Immature natural killer cell (primary cell): ENCODE measurements at regions not wholly inside any gene's neighbourhood (a gene's known extent, or its start where the extent isn't known, plus 50 kb on each side); places are given as distances from the start of the nearest gene placed in this dataset.

ENCODE experiments used
- DNase-seq, 3 donors: peaks; one replicate each; pipeline ENCODE4 v3.0.0; 2022; ENCODE audit warnings: mixed read lengths in 1 of 3
- H3K27ac Mint-ChIP-seq, 6 donors: one replicate each; pipeline ENCODE4 v1.8.0; 2020; ENCODE audit warnings: mixed read lengths in 6 of 6, mild to moderate bottlenecking in 5 of 6, inconsistent platforms in 4 of 6, moderate library complexity in 3 of 6
- H3K27me3 Mint-ChIP-seq, 3 donors: one replicate each; pipeline ENCODE4 v1.8.0; 2020 to 2021; ENCODE audit warnings: low read depth in 3 of 3, mild to moderate bottlenecking in 3 of 3, mixed read lengths in 3 of 3, moderate library complexity in 3 of 3, inconsistent platforms in 1 of 3
- H3K36me3 Mint-ChIP-seq, 3 donors: one replicate each; pipeline ENCODE4 v1.8.0; 2020; ENCODE audit warnings: mixed read lengths in 3 of 3, inconsistent platforms in 2 of 3, mild to moderate bottlenecking in 2 of 3
- H3K4me1 Mint-ChIP-seq, 2 donors: one replicate each; pipeline ENCODE4 v1.8.0; 2020; ENCODE audit warnings: inconsistent platforms in 2 of 2, mild to moderate bottlenecking in 2 of 2, mixed read lengths in 2 of 2, moderate library complexity in 1 of 2
- H3K4me3 Mint-ChIP-seq, 5 donors: one replicate each; pipeline ENCODE4 v1.8.0; 2020; ENCODE audit warnings: mild to moderate bottlenecking in 5 of 5, mixed read lengths in 5 of 5, inconsistent platforms in 3 of 5, moderate library complexity in 3 of 5
- H3K9me3 Mint-ChIP-seq, 6 donors: one replicate each; pipeline ENCODE4 v1.8.0; 2020; ENCODE audit warnings: mild to moderate bottlenecking in 6 of 6, mixed read lengths in 6 of 6, inconsistent platforms in 4 of 6, moderate library complexity in 3 of 6

DNA sequence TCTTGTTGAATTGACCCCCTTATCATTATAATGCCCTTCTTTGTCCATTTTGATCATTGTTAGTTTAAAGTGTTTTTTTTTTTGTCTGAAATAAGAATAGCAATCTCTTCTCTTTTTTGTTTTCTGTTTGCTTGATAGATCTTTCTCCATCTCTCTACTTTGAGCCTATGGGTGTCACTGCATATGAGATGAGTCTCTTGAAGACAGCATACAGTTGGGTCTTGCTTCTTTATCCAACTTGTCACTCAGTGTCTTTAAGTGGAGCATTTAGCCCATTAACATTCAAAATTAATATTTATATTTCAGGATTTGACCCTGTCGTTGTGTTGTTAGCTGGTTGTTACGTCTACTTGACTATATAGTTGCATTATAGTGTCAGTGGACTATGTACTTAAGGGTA is 135.4 kb downstream of the HMHB1 start:
- no peak overlapping the region for H3K4me3 Mint-ChIP-seq
- DNase-seq = no peak
- H3K27me3 Mint-ChIP-seq = peaks cover 6 to 10% (median 6%) of the 10 kb centered on the region in 3 donors
- H3K4me1 Mint-ChIP-seq = no peaks in the 10 kb centered on the region
- H3K27ac Mint-ChIP-seq = no peak overlapping the region
- H3K36me3 Mint-ChIP-seq = no peaks in the 10 kb centered on the region
- peaks cover 8 to 23% (median 13%) of the 10 kb centered on the region in 6 donors for H3K9me3 Mint-ChIP-seq

DNA sequence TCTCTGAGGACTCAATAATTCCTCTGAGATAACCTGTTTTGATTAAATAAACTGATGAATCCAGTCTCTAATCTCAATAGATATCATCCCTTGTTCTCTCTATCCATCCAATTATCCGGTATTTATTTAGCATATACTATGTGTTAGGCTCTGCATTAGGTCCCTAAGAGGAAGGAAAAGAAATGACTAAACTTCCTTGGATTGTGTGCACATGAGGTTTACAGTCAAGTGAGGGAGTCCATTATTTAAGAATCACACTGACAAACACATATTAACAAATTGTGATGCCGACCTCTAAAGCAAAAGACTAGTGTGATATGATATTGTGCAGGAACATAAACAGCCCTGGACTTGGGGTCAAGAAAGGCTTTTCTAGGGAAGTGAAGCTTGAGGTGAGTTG is 140.8 kb downstream of the HMHB1 start:
- no peak for DNase-seq
- no peaks in the 10 kb centered on the region for H3K4me1 Mint-ChIP-seq
- H3K4me3 Mint-ChIP-seq = no peak overlapping the region
- H3K36me3 Mint-ChIP-seq = no peaks in the 10 kb centered on the region
- H3K27ac Mint-ChIP-seq = no peak overlapping the region
- peaks cover 0 to 10% (median 4%) of the 10 kb centered on the region in 6 donors for H3K9me3 Mint-ChIP-seq
- peaks cover 2 to 11% (median 7%) of the 10 kb centered on the region in 3 donors for H3K27me3 Mint-ChIP-seq

DNA sequence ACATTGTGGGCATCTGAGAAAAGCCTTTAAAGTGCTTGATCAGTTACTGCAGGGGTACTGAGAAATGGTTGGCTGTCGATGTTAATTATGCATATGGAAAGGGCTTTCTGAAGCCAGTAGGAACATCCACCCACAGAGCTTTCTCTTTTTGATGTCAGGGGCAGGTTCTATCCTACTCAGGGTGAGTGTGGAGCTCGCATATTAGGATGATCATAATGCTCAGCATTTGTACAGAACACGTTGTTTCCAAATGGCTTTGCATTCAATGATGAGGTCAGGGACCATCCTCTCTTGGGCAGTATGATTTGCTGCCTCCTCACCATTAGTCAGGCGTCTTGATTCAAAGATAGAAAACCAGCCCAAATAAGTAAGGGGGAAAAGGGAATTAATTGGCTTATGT is 141.9 kb downstream of the HMHB1 start:
- DNase-seq = no peak
- Mint-ChIP-seq H3K4me3 (no peak overlapping the region), H3K4me1 (no peaks in the 10 kb centered on the region), H3K36me3 (no peaks in the 10 kb centered on the region), H3K27ac (no peak overlapping the region), H3K9me3 (peaks cover 0 to 6% (median 2%) of the 10 kb centered on the region in 6 donors), H3K27me3 (peaks cover 2 to 10% (median 3%) of the 10 kb centered on the region in 3 donors)

DNA sequence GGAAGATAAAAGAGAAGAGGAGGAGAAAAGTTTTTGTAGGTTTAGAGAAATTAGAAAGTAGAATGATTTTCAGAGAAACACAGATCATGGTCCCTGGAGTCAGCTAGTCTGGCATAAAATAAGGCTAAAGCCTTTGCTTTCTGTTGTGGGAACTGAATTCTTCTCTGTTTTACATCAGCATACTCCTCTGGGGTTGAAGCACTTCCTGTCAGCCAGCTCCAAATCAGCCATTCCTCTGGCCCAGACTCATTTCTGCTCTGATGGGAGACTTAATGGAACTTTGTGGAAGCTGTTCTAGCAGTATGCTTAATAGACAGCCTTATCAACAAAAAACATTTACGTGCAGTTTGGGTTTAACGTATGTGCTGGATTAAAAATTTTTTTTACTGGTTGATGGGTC is 143.2 kb downstream of the HMHB1 start:
- no peak for DNase-seq
- no peaks in the 10 kb centered on the region for H3K9me3 Mint-ChIP-seq
- H3K4me1 Mint-ChIP-seq = no peaks in the 10 kb centered on the region
- no peaks in the 10 kb centered on the region for H3K36me3 Mint-ChIP-seq
- H3K27ac Mint-ChIP-seq = no peak overlapping the region
- H3K4me3 Mint-ChIP-seq = no peak overlapping the region
- H3K27me3 Mint-ChIP-seq = peaks cover 2 to 8% (median 5%) of the 10 kb centered on the region in 3 donors

DNA sequence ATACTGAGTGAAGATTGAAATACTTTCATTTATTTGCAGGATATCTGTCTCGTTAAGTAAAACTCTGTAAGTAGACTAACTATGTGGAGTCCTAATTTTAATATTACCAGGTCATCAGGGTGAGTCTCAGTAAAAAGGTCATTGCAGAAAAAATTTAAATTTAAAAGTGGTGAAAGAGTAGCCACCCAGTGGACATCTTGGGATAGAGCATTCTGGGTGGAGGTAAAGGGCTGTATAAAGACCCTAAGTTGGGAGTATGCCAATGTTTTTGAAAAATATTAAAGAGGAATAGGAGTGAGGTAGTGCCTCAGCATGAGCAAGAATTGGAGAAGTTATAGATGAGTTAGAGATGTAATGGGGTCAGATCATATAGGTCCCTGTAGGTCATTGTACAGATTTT is 145.5 kb downstream of the HMHB1 start:
- Mint-ChIP-seq H3K27ac (no peak overlapping the region), H3K9me3 (no peaks in the 10 kb centered on the region), H3K4me3 (no peak overlapping the region), H3K27me3 (peaks cover 0 to 8% (median 7%) of the 10 kb centered on the region in 3 donors), H3K4me1 (no peaks in the 10 kb centered on the region), H3K36me3 (no peaks in the 10 kb centered on the region)
- no peak for DNase-seq

DNA sequence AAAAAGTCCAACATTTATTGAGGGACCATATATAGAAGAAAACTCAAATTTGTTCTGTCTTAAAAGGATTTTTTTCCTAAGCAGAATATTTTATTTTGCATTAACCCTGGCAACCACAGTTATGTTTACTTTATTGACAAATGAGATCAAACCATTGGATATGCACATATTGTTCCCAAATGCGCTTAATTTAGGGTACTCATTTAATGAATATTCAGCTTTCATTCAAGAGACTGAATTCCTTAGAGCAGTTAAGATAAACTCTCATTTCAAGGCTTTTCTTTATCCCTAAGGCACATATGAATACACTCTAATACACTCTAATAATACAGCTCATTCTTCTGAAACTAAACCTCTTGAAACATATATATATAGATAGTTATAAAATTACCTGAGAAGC is 150.2 kb downstream of the HMHB1 start:
- no peak for DNase-seq
- Mint-ChIP-seq H3K27me3 (peaks cover 0 to 8% (median 3%) of the 10 kb centered on the region in 3 donors), H3K27ac (no peak overlapping the region), H3K9me3 (no peaks in the 10 kb centered on the region), H3K4me1 (no peaks in the 10 kb centered on the region), H3K4me3 (no peak overlapping the region), H3K36me3 (no peaks in the 10 kb centered on the region)

DNA sequence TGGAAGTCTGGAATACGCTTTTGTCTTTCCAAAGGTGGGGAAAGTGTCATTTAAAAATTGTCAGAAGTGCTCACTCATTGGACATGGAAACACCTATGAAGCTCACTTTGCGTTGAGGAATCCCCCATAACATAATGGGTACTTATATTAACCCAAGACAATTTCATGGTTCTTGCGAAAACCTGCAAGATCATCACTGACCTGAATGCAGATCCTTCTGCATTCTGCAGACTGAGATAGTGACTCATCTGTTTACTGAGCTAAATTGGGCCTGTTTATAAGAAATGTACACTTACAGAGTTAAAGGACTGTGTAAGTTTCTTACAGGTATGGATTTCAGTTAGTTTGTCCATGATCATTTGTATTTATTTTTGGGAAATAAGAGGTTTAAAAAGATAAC is 153.0 kb downstream of the HMHB1 start:
- no peak for DNase-seq
- no peak overlapping the region for H3K27ac Mint-ChIP-seq
- no peaks in the 10 kb centered on the region for H3K36me3 Mint-ChIP-seq
- H3K4me1 Mint-ChIP-seq = no peaks in the 10 kb centered on the region
- no peak overlapping the region for H3K4me3 Mint-ChIP-seq
- peaks cover 0 to 4% (median 0%) of the 10 kb centered on the region in 3 donors for H3K27me3 Mint-ChIP-seq
- H3K9me3 Mint-ChIP-seq = no peaks in the 10 kb centered on the region

DNA sequence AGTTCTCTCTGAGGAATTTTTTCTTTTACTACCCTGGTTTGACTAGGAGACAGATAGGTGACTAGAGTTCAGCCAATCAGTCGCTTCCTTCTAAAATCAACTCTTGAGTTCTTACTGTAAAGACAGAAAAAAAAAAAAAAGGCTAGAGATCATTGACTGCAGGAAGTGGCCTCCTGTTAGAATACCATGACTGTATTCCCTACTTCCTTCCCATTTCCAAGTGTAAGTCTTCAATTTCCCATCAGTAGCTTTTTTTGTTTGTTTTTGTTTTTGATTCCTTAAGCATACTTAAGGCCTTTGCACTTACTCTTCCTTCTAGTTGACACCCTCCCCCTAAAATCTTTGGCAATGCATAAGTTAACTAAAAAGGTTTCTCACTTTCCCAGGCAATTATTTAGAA is 154.3 kb downstream of the HMHB1 start:
- Mint-ChIP-seq H3K36me3 (no peaks in the 10 kb centered on the region), H3K27ac (no peak overlapping the region), H3K4me1 (no peaks in the 10 kb centered on the region), H3K4me3 (no peak overlapping the region), H3K27me3 (peaks cover 0 to 4% (median 3%) of the 10 kb centered on the region in 3 donors), H3K9me3 (no peaks in the 10 kb centered on the region)
- no peak for DNase-seq

DNA sequence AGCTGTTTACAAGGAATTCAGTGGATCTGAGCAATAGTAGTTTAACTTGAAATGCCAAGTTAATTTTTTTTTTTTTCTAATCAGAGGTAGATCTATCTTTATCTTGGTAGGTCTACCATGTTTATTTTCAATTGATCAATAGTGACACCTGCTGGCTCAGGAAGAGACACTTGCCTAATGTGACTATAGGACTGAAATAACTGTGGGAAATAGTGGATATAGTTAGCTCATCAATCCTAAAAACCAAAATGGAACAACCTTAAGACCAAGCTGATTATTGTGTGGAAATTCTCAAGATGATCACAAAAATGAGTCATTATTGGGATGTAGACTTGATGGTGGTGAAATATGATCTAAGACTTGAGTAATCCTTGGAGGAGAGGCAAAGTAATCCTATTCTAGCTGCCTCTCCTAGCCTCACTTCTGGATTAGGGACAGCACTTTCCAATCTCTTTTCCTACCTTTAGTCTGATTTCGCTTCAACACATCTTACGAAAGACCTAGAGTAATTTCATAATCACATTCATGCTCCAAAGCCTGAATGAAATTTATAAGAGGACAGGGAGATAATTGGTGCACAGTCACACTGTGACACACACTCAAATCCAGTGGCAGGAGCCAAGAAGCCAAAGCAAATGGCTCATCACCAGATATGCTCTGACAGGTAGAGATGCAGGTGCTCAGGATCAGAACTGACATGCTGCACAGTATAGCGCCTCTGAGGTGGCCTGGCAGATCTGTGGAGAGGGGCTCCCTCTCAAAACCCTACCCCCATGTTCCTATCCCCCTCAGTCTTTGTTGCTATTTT is 156.3 kb downstream of the HMHB1 start:
- no peaks in the 10 kb centered on the region for H3K4me1 Mint-ChIP-seq
- H3K9me3 Mint-ChIP-seq = no peaks in the 10 kb centered on the region
- DNase-seq = no peak

DNA sequence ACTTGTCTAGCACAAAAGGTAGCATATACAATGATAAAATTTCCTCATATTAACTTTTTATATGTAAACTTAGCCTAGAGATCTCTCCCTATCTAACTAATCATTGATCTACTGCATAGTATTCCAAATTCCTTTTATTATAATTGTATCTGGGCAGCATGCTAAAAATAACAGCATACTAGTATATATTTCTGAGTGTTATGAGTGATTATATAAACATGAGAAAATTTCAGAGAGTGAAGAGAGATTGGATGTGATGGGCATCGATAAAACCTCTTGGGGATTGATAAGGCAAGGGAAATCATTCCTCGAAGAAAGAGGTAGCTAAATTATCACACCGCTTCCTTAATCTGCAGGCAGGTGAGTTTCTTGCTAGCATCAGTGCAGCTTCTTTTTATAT is 158.2 kb downstream of the HMHB1 start:
- Mint-ChIP-seq H3K4me3 (no peak overlapping the region), H3K27me3 (peaks cover 0 to 6% (median 5%) of the 10 kb centered on the region in 3 donors), H3K27ac (no peak overlapping the region), H3K4me1 (no peaks in the 10 kb centered on the region), H3K9me3 (no peaks in the 10 kb centered on the region), H3K36me3 (no peaks in the 10 kb centered on the region)
- DNase-seq = no peak

More for the DNA sequence above, 156.3 kb downstream of the HMHB1 start:
- no peaks in the 10 kb centered on the region for H3K36me3 Mint-ChIP-seq
- H3K27ac Mint-ChIP-seq = no peak overlapping the region
- peaks cover 0 to 4% (median 1%) of the 10 kb centered on the region in 3 donors for H3K27me3 Mint-ChIP-seq
- no peak overlapping the region for H3K4me3 Mint-ChIP-seq

DNA sequence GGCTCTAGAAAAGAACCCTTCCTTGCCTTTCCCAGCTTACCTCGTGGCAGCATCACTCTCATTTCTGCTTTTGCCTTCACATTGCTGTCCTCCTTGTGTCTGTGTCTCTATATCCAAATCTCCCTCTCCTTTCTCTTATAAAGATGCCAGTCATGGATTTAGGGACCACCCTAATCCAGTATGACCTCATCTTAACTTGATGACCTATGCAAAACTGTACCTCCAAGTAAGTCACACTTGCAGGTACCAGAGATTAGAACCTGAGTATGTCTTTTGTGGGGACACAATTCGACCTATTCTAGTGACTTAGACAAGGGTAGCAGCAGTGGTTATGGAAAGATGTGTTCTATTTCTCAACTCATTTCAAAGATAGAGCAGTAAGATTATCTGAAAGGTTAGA is 160.1 kb downstream of the HMHB1 start:
- Mint-ChIP-seq H3K4me1 (no peaks in the 10 kb centered on the region), H3K27me3 (peaks cover 0 to 6% (median 5%) of the 10 kb centered on the region in 3 donors), H3K4me3 (no peak overlapping the region), H3K36me3 (no peaks in the 10 kb centered on the region), H3K9me3 (no peaks in the 10 kb centered on the region), H3K27ac (no peak overlapping the region)
- no peak for DNase-seq

DNA sequence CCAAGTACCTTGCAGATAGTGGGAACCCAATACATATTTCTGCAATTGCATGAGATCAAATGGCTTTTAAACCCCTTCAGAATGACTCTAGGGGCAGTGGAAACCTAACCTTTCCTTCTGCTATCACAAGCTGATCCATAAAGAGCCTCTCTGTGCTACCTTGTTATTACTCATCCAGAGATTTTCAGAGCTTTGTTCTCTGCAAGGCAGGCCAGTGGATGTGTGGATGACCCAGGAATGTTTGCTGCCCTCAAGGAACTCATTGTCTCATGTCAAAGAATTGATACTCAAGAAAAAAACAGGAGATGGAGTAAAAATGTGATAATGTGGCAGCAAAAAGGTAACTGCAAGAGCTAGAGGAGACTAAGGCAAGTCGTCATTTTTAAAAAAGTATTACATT is 164.1 kb downstream of the HMHB1 start:
- Mint-ChIP-seq H3K9me3 (no peaks in the 10 kb centered on the region), H3K27ac (no peak overlapping the region), H3K27me3 (peaks cover 0 to 5% (median 4%) of the 10 kb centered on the region in 3 donors), H3K36me3 (no peaks in the 10 kb centered on the region), H3K4me3 (no peak overlapping the region), H3K4me1 (no peaks in the 10 kb centered on the region)
- DNase-seq = no peak

DNA sequence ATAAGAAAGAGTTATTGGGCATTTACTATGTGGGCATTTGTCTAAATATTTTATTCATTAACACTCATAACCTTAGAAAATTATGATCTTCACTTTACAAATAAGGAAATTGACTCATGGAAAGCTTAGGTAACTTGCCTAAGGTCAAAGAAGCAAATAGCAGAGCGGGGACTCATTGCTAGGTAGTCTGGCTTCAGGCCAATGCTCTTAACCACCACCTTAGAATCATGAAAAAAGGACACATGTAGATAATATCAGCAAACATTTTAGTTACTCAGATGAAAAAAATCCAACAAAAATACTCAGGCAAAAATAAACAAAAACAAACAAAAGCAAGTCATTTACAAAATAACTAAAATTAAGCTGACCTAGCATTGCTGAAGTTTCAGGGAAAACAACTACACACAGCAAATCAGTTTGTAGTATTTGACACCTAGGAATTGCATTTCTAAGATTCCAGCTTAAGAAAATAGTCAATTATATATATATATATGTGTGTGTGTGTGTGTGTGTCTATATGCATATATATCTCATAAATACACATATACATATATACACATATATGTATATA is 166.0 kb downstream of the HMHB1 start:
- Mint-ChIP-seq H3K27ac (no peak overlapping the region), H3K9me3 (no peaks in the 10 kb centered on the region), H3K27me3 (peaks cover 0 to 4% (median 3%) of the 10 kb centered on the region in 3 donors), H3K36me3 (no peaks in the 10 kb centered on the region), H3K4me3 (no peak overlapping the region), H3K4me1 (no peaks in the 10 kb centered on the region)
- no peak for DNase-seq

DNA sequence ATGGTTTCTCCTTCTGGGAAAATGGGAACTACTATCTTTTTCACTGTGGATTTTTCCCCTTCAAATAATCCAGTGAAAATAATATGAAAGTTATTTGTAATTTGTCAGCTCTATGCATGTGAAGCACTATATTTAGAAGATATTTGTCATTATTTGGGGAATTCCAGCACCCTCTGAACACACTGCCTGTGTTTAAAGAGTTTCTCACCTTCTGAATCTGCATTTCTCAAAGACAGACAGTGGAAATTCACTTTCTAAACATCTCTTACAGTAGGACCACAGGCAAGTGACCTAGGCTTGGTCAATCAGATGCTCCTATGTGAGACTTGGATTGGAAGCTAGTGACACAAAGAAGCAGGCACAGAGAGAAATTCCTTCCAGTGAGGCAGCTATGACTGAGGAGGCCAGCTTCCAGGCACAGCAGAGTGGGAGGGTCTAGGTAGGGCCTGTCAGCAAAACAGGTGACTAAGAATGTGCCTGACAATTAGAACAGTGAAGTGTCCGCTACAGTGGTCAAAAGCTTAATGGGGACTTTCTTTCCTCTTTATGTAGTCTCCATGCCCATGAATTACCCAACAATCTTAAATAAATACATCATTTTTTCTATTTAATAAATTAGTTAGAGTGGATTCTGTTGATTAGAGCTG is 167.2 kb downstream of the HMHB1 start:
- no peaks in the 10 kb centered on the region for H3K36me3 Mint-ChIP-seq
- peaks cover 0 to 2% (median 2%) of the 10 kb centered on the region in 3 donors for H3K27me3 Mint-ChIP-seq
- no peak overlapping the region for H3K4me3 Mint-ChIP-seq
- DNase-seq = no peak
- H3K27ac Mint-ChIP-seq = no peak overlapping the region
- no peaks in the 10 kb centered on the region for H3K9me3 Mint-ChIP-seq
- H3K4me1 Mint-ChIP-seq = no peaks in the 10 kb centered on the region
